OCI-M1 (cell line): ENCODE measurements at regions not wholly inside any gene's neighbourhood (a gene's known extent, or its start where the extent isn't known, plus 50 kb on each side); places are given as distances from the start of the nearest gene placed in this dataset.
"Not testable (repeated sequence)": the region's sequence is repeated elsewhere in the genome, so short reads cannot be mapped to it uniquely, and the experiment has no call there.

Source experiments
- DNase-seq: peaks from one replicate; lab custom pipeline; 2025; lab: John Stamatoyannopoulos, UW

- peak; percentile 89 for DNase-seq
Observed at GRCh38 chr9:33623658-33624586, 99.9 kb downstream of the ANKRD18B start.

GRCh38 chr9:33628318-33628717 lies 104.3 kb downstream of the ANKRD18B start:
- DNase-seq: not testable (repeated sequence)

GRCh38 chr9:33628865-33629410 lies 104.9 kb downstream of the ANKRD18B start:
- no peak for DNase-seq

GRCh38 chr9:33633636-33634035 lies 109.6 kb downstream of the ANKRD18B start:
- DNase-seq: no peak

DNA sequence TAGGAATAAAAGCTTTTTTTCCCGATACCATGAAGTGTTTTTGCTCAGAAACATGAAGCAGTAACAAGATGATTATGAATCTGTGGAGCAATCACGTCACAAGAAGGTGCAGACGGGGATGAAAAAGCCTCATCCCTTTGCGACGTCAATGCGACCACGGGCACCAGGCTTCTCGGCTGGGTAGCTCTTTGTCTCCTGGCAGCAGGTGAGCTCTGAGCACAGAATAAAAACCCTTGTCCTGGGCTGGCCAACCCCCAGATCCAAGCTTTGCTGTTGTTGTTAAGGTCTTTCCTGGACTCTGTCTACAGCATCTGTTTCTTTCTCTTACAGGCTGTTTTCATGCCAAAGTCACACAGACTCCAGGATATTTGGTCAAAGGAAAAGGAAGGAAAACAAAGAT lies 113.8 kb downstream of the ANKRD18B start:
- DNase-seq: no peak

GRCh38 chr9:33638391-33638915 lies 114.4 kb downstream of the ANKRD18B start:
- no peak for DNase-seq

GRCh38 chr9:33645706-33646105 lies 121.7 kb downstream of the ANKRD18B start:
- DNase-seq: peak; percentile 15

- no peak for DNase-seq
Observed at GRCh38 chr9:33649463-33649862, 125.4 kb downstream of the ANKRD18B start.

DNA sequence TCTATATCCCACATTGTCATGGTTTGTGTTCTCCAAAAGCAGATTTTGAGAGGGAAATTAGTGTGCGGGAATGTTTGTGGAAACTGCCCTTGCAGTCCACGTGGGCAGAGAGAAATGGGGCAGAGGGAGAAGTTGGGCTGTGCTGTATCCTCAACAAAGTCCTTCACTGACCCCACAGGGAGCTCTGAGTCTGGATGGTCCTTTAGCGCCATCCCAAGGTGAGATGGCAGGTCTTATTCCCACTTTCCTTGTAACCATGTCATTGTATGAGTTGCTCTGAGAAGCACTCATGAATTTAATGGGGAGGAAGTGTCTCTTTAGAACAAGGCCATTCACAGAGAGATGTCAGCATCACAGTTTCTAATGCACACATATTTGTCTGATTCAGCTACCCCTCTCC lies 127.1 kb downstream of the ANKRD18B start:
- no peak for DNase-seq

DNA sequence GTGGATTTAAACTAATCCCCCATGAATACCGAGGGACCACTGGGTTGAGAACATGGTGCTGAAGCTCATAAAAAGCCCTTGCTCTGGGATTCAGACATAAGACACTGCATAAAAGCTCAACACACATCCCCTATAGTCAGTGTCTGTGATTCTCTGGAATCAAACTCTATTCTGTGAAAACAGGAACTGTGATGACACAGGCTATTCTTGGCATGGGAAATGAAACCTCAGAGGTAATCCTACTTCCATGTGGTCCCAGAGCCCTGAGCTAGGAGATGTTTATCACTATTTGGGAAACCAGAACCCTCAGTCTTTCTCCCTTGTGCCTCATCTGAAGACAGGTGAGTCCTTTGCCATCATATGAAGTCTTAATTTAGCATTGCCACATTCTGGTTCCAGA lies 135.4 kb upstream of the PRSS3 start:
- peak; percentile 39 for DNase-seq

DNA sequence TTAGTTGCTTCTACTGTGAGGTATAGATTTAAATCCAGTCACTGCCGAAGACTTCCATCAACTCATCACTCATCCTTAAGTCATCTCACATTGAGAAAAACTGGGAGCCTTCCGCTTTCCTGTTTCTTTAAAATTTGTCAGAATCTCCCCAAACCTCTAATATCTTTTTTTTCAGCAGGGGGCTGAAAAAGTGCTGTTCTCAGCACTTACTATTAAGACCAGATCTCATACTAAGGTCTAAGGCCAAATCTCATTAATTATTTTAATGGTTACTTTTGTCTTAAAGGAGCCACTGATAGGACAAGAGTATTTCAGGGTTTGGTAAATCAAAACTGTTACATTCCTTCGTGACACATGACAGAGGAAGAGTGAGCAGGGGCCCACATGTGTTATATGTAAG lies 134.6 kb upstream of the PRSS3 start:
- DNase-seq: no peak

DNA sequence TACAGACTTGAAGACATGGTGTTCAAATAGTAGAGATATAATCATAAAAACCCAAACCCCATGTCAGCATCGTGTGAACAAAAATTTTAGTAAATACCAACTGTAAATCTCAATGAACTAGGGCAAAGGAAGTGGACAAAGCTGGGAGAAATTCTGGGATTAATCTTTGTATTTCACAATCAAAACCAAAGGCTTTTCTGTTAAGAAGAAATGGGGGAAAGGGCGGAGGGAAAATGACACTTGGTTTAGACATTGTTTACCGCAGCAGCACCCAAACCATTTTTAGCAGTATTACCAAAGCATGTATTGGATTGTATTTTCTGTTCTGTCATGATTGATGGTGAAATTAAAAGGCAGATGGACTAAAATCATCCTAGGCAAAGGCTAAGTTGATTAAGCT lies 134.2 kb upstream of the PRSS3 start:
- no peak for DNase-seq

DNA sequence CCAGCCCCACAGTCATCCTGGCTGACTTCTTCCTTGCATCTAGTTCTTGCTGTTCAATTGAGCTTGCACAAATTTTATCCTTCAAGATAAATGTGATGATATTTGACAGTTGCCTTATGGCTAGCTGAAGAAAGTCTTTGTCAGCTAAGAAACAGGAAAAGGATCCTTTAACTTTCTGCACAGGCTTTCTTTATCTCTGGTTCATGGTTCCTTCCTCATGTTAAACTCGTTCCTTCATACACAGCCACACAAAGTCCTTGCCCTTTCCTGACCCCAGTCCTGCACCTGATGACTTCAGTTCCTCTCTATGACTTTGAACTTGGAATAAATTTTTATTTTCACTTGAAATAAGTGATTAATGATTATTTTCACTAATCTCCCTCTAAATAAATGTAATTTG lies 132.5 kb upstream of the PRSS3 start:
- peak; percentile 39 for DNase-seq

DNA sequence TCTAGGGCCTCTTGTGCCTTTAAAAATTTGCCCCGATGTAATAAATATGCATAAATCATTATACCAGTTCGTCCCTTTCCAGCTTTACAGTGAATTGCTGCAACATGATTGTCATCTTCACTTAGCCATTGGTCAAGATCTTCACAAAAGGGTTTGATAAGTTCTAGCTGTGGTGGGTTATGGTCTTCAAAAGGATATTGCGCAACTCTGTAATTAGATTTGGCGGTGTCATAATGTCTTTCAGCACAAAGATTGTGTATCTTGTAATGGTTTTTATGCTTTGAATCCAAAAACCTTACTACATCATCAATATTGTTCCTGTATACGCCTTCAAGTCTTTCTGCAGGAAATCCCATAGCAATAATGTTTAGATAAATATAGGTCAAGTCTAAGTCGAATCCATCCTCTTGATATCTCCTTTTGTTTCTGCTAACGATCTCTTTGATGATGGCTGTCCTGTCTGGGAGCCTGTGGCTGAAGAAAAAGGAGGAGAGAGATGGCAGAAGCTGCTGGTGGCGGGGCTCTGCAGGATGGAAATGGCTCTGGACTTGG lies 119.1 kb upstream of the PRSS3 start:
- peak; percentile 53 for DNase-seq

DNA sequence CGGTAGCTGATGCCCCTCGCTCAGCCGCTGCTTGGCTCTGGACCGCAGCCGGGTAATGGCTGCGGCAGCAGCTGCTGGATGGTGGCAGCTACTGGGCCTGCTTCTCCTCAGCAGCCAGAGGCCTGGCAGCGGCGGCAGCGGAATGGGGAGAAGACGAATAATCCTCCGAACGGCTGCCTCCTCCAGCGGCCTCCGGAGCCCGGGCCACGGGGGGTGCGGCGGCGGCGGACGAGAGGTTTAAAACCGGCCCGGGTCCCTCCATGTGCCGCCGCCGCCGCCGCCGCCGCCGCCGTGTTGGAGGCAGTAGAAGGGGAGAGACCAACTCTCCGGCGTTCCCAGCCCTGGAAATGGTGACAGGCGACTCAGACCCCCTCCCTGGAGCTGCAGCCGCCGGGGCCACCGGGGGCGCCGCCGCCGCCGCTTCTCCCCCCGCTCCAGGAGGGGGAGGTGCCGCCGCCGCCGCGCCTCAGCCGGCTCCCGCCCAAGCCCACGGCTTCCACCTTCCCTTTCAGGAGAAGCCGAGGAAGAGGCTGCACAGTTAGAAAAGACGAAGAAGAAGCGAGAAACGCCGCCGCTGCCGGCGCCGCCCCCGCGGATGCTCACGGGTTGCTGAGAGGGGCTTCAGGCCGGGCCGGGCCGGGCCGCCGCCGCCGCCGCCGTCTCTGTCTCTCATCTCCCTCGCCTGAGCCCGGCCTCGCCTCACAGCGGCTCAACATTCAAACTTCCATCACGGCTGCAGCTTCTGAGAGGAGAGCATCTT lies 118.4 kb upstream of the PRSS3 start:
- peak; percentile 75 for DNase-seq

- DNase-seq: no peak
Observed at GRCh38 chr9:33677506-33677809, 117.9 kb upstream of the PRSS3 start.

DNA sequence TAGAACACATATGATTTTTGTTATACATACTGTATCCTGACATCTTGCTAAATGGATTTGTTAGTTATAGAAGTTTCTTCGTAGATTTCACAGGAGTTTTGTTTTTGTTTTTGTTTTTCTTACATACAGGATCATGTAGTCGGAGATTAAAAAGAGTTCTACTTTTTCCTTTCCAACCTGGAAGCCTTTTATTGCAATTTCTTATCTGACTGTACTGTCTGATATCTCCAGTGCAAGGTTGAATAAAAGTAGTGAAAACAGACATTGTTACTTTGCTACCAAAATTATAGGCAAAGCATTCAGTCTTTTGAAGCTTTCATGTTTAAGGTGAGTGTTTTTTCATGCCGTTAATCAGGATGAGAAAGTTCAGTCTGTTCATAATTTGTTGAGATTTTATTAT lies 117.4 kb upstream of the PRSS3 start:
- DNase-seq: no peak

GRCh38 chr9:33682551-33682950 lies 112.8 kb upstream of the PRSS3 start:
- DNase-seq: no peak

GRCh38 chr9:33684831-33685230 lies 110.5 kb upstream of the PRSS3 start:
- DNase-seq: no peak

DNA sequence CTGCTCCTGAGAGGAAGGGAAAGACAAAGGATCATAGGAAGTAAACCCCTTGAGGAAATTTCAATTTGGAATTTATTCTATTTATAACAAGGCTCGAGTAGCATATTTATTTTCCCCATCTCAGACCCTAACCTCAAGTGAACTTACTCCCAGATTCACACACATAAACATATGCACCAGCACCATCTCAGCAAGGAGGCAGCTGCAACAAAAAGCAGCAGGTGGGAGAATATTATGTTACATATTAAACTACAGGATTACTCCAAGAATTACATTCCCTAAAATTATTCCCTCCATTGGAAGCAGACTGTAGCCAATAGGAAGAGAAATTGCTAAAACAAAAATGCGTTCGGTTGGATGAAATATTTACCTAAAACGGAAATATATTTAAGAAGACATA lies 108.4 kb upstream of the PRSS3 start:
- DNase-seq: no peak

DNA sequence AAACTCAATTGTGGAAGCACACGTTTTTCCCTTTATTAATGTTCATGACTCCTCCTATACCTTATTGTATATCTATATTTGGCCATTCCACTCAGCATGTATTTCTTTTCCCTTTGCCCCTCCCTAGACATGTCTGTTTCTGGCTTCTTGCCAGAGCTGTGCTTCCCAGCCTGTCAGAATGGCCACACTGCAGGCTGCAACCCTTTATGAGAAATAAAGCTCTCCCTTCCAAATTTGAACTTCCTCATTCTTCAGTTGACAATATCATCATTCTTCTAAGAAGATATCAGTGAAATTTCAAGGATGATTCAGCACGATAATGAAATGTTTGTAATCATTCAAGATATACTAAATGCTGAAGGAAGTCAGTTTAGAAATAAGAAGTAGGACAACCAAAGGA lies 107.6 kb upstream of the PRSS3 start:
- peak; percentile 91 for DNase-seq

- DNase-seq: peak; percentile 69
Observed at GRCh38 chr9:33690143-33690933, 105.0 kb upstream of the PRSS3 start.
